Right atrium auricular region (tissue), 2 donors: ENCODE measurements at regions not wholly inside any gene's neighbourhood (a gene's known extent, or its start where the extent isn't known, plus 50 kb on each side); places are given as distances from the start of the nearest gene placed in this dataset.

Experiments used
- DNase-seq: peaks from one replicate; pipeline ENCODE4 v3.0.0-alpha.2; 2019; ENCODE audit warnings: low spot score
- H3K27ac ChIP-seq, 2 donors: fragments of 200-600 bp; sonication (generic); 1 replicate in 1 of 2; 2 replicates in 1 of 2; pipeline ENCODE4 v1.5.1; 2016 to 2019
- H3K27me3 ChIP-seq, 2 donors: fragments of 200-600 bp; sonication (generic); one replicate each; pipeline versions ENCODE4 v1.5.1 to v1.6.0; 2017 to 2019
- H3K36me3 ChIP-seq: fragments of 200-600 bp; sonication (generic); one replicate; pipeline ENCODE4 v1.5.1; 2016
- H3K4me1 ChIP-seq, 2 donors: fragments of 200-600 bp; sonication (generic); one replicate each; pipeline versions ENCODE4 v1.5.1 to v1.6.0; 2017 to 2019
- H3K4me3 ChIP-seq, 2 donors: fragments of 200-600 bp; sonication (generic); 1 replicate in 1 of 2; 2 replicates in 1 of 2; pipeline ENCODE4 v1.5.1; 2017 to 2019; ENCODE audit warnings: mild to moderate bottlenecking in 1 of 2, moderate library complexity in 1 of 2
- H3K9me3 ChIP-seq, 2 donors: fragments of 200-600 bp; sonication (generic); one replicate each; pipeline ENCODE4 v1.5.1; 2019
- TF ChIP-seq, protein P1 (sequence below), 2 donors: fragments of 200-600 bp; sonication (generic); IDR thresholded peaks; one replicate each; pipeline ENCODE4 v1.5.1; 2019; ENCODE audit warnings: antibody characterized with exemption in 2 of 2

DNA sequence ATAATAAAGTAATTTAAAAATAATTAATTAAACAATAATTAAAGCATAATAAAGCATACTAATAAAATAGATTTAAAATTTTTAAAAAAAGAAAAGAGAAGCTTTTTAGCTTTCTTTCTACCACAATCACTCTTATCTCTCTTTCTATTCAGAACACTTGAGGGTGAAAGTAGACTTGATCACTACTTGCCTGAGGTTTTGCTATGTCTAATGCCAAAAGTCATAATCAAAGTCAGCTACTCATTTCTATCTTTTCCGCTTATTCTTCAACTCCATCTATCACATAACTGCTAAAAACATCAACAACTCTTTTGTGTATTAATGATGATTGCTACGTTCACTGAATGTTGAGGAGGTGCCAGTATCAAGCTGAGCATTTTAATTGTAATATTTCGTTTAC is 202.0 kb upstream of the KRR1 start:
- Histone ChIP-seq H3K27me3 (no peaks in the 10 kb centered on the region), H3K9me3 (no peaks in the 10 kb centered on the region)

DNA sequence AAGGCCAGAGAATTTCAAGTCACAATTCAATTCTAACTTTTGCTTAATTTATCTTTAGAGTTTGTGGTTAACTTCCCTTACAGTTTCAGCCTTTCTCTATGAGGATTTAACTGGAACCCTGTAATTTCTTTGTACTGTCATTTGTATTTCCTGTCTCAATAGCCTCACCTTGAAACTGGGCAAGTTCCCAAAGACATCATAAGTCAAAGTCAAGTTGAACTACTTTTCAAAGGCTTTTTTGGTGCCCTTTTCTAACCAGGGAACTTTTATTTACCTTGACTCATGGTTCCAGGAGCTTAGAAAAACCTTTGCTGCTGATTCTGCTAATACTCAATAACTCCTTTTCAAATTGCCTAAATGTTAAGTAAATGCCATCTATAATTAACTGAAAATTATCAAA is 200.8 kb upstream of the KRR1 start:
- no peak overlapping the region for H3K4me3 ChIP-seq
- H3K27me3 ChIP-seq = no peaks in the 10 kb centered on the region
- H3K27ac ChIP-seq = no peak overlapping the region
- TF ChIP-seq, protein P1, sequence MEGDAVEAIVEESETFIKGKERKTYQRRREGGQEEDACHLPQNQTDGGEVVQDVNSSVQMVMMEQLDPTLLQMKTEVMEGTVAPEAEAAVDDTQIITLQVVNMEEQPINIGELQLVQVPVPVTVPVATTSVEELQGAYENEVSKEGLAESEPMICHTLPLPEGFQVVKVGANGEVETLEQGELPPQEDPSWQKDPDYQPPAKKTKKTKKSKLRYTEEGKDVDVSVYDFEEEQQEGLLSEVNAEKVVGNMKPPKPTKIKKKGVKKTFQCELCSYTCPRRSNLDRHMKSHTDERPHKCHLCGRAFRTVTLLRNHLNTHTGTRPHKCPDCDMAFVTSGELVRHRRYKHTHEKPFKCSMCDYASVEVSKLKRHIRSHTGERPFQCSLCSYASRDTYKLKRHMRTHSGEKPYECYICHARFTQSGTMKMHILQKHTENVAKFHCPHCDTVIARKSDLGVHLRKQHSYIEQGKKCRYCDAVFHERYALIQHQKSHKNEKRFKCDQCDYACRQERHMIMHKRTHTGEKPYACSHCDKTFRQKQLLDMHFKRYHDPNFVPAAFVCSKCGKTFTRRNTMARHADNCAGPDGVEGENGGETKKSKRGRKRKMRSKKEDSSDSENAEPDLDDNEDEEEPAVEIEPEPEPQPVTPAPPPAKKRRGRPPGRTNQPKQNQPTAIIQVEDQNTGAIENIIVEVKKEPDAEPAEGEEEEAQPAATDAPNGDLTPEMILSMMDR (IDR thresholded peaks at IDR 0.05) = no peak
- H3K4me1 ChIP-seq = peaks cover 0 to 16% of the 10 kb centered on the region in 2 donors
- H3K9me3 ChIP-seq = no peaks in the 10 kb centered on the region
- DNase-seq = no peak
- H3K36me3 ChIP-seq = no peaks in the 10 kb centered on the region

More for the DNA sequence above, 202.0 kb upstream of the KRR1 start:
- TF ChIP-seq, protein P1 (IDR thresholded peaks at IDR 0.05) = no peak
- no peaks in the 10 kb centered on the region for H3K36me3 ChIP-seq
- no peak overlapping the region for H3K4me3 ChIP-seq
- H3K27ac ChIP-seq = no peak overlapping the region
- peaks cover 0 to 7% of the 10 kb centered on the region in 2 donors for H3K4me1 ChIP-seq
- DNase-seq = no peak

DNA sequence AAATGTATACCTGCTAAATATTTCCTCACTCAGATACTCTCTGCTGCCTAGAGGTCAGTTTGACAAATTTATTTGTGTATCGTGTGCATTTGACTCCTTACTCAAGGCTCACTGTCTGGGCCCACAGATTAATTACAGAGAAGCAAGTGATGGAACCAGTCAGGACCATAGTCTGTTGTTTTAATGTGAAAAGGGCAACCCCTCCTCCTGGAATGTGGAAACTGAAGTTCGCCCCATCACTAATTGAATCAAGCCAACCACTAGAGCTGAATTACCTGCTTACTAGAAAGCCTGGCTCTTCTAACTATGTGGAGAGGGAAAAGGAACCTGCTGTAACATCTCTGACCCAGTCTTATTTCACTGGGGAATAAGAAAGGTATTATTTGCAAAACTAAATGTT is 199.9 kb upstream of the KRR1 start:
- no peak overlapping the region for H3K4me3 ChIP-seq
- peaks cover 0 to 26% of the 10 kb centered on the region in 2 donors for H3K4me1 ChIP-seq
- DNase-seq = no peak
- H3K27me3 ChIP-seq = no peaks in the 10 kb centered on the region
- no peaks in the 10 kb centered on the region for H3K36me3 ChIP-seq
- H3K27ac ChIP-seq = no peak overlapping the region
- H3K9me3 ChIP-seq = no peaks in the 10 kb centered on the region
- TF ChIP-seq, protein P1 (IDR thresholded peaks at IDR 0.05) = no peak

DNA sequence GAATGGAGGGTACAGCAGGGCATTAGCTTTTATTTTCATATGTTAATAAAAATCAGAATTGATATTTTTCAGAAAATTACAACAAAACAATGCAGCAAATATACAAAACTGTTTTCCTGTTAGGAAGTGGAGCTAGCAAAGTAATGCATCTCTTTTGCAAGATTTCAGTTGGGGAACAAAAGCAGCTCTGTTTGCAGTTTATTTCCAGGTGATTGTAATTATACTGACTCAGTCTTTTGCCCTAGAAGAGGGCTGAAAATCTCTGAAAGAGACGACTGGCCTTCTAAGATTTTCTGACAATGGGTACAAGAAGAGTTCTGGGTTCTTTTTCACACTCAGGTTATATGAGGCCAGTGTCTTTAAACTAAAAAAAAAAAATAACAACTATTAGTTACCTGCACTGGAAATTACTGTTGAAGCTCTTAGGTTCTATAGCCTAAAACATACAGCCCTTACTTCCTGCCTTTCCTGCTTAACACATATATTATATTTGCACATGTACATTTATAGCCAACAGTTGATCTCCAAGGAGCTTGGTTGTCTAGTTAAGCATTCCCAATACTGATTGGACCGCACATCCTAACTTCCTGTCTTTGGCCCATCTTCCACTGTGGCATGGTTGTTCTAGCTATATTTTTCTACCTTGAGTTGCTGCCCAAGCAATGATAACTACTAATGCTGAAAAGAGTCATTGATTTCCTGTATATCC is 199.1 kb upstream of the KRR1 start:
- Histone ChIP-seq H3K27ac (no peak overlapping the region), H3K4me1 (peaks cover 0 to 33% of the 10 kb centered on the region in 2 donors), H3K27me3 (no peaks in the 10 kb centered on the region), H3K9me3 (no peaks in the 10 kb centered on the region), H3K4me3 (no peak overlapping the region), H3K36me3 (no peaks in the 10 kb centered on the region)
- DNase-seq = no peak
- TF ChIP-seq, protein P1 (IDR thresholded peaks at IDR 0.05) = no peak

DNA sequence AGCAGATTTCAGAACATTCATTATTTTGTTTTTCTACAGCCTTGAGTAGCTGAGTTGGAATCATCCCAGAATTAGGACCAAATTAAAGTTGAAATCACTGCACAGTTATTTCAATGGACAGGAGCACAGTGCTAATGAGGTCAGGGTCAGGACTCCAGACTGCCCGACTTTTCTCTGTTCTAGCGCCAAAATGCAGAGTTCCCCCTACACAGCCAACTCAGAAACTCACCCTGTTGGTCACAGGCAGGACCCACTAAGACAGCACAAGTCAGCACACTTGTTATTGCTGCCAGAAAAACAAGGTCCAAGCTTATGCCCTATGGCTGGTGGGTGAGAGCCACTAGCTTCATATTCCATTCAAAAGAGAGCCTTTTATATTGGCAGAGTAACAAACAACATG is 198.1 kb upstream of the KRR1 start:
- Histone ChIP-seq H3K4me1 (peaks cover 0 to 41% of the 10 kb centered on the region in 2 donors), H3K4me3 (no peak overlapping the region), H3K27me3 (no peaks in the 10 kb centered on the region), H3K9me3 (no peaks in the 10 kb centered on the region), H3K36me3 (no peaks in the 10 kb centered on the region), H3K27ac (no peak overlapping the region)
- TF ChIP-seq, protein P1 (IDR thresholded peaks at IDR 0.05) = no peak
- no peak for DNase-seq

DNA sequence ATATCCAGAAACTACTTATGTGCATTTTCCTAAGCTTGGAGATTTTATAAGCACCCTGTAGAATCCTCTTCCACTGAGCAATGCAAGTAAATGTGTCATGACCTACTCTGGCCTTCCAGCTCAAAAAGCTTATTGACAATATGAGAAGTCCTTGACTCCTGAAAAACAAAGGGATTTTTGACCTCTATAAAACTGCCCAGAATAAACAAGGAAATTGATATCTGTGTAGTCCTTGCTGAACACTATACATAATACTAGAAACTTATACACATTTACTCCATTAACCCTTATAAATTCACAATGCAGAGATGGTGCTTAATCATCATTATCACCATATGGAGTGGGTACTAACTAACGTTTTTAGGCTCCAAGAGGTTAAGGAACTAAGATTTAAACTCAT is 197.4 kb upstream of the KRR1 start:
- Histone ChIP-seq H3K36me3 (no peaks in the 10 kb centered on the region), H3K4me3 (no peak overlapping the region), H3K27me3 (no peaks in the 10 kb centered on the region), H3K4me1 (peaks cover 0 to 41% of the 10 kb centered on the region in 2 donors), H3K9me3 (no peaks in the 10 kb centered on the region), H3K27ac (no peak overlapping the region)
- TF ChIP-seq, protein P1 (IDR thresholded peaks at IDR 0.05) = no peak
- no peak for DNase-seq
